Mesendoderm (in vitro differentiated cells): ENCODE measurements at regions not wholly inside any gene's neighbourhood (a gene's known extent, or its start where the extent isn't known, plus 50 kb on each side); places are given as distances from the start of the nearest gene placed in this dataset.

ENCODE experiments used
- DNase-seq: peaks from one replicate; pipeline ENCODE4 v3.0.0; 2013
- H2AK5ac ChIP-seq: 2 replicates; pipeline ENCODE4 v1.6.1; 2013; ENCODE audit warnings: low read length, inconsistent platforms
- H2BK120ac ChIP-seq: 2 replicates; pipeline ENCODE4 v1.6.1; 2013; ENCODE audit warnings: low read depth, mild to moderate bottlenecking, low read length, moderate library complexity, mixed read lengths
- H2BK15ac ChIP-seq: replicated peaks from 2 replicates; pipeline ENCODE4 v1.6.1; 2013; ENCODE audit warnings: low read depth, mild to moderate bottlenecking, moderate library complexity
- H2BK5ac ChIP-seq: 2 replicates; pipeline ENCODE4 v1.6.1; 2013; ENCODE audit warnings: low read length, inconsistent platforms
- H3K18ac ChIP-seq: 2 replicates; pipeline ENCODE4 v1.6.1; 2013; ENCODE audit warnings: mild to moderate bottlenecking, low read length, mixed read lengths
- H3K23ac ChIP-seq: one replicate; pipeline ENCODE4 v1.6.1; 2013; ENCODE audit warnings: low read length
- H3K27ac ChIP-seq: 2 replicates; pipeline ENCODE4 v1.5.1; 2013; ENCODE audit warnings: low read depth, mild to moderate bottlenecking, inconsistent platforms, low read length, moderate library complexity
- H3K27me3 ChIP-seq: 2 replicates; pipeline ENCODE4 v1.6.1; 2013; ENCODE audit warnings: low read length, control low read depth, mild to moderate bottlenecking, inconsistent platforms; ENCODE audit not compliant: insufficient read depth, poor library complexity
- H3K36me3 ChIP-seq: 2 replicates; pipeline ENCODE4 v1.6.1; 2013; ENCODE audit warnings: low read length, inconsistent platforms; ENCODE audit not compliant: control insufficient read depth, insufficient read depth
- H3K4ac ChIP-seq: one replicate; pipeline ENCODE4 v1.6.1; 2013; ENCODE audit warnings: low read depth, mild to moderate bottlenecking, low read length, moderate library complexity
- H3K4me1 ChIP-seq: 2 replicates; pipeline ENCODE4 v1.6.1; 2013; ENCODE audit warnings: low read depth, low read length, inconsistent platforms; ENCODE audit not compliant: control insufficient read depth
- H3K4me2 ChIP-seq: 2 replicates; pipeline ENCODE4 v1.6.1; 2013; ENCODE audit warnings: low read length
- H3K4me3 ChIP-seq: 2 replicates; pipeline ENCODE4 v1.5.1; 2013; ENCODE audit warnings: mild to moderate bottlenecking, low read length
- H3K56ac ChIP-seq: one replicate; pipeline ENCODE4 v1.6.1; 2013; ENCODE audit warnings: low read length
- H3K79me1 ChIP-seq: 2 replicates; pipeline ENCODE4 v1.6.1; 2013; ENCODE audit warnings: low read length, inconsistent platforms
- H3K79me2 ChIP-seq: 2 replicates; pipeline ENCODE4 v1.6.1; 2013; ENCODE audit warnings: mild to moderate bottlenecking, low read length; ENCODE audit not compliant: control insufficient read depth, insufficient read depth
- H3K9ac ChIP-seq: 2 replicates; pipeline ENCODE4 v1.6.1; 2013; ENCODE audit warnings: low read length, inconsistent platforms
- H4K5ac ChIP-seq: one replicate; pipeline ENCODE4 v1.6.1; 2013; ENCODE audit warnings: low read length
- H4K8ac ChIP-seq: one replicate; pipeline ENCODE4 v1.6.1; 2013; ENCODE audit warnings: low read depth, mild to moderate bottlenecking, control low read depth, low read length, moderate library complexity
- WGBS: extraction: QIAGEN DNeasy Blood & Tissue Kit; methylation state at CpG from one replicate; pipeline ENCODE4 v1.1.7; 2013; ENCODE audit warnings: low lambda C conversion rate, missing lambda C conversion rate; ENCODE audit not compliant: insufficient coverage; ENCODE audit errors: extremely low coverage; 5-methylcytosine and 5-hydroxymethylcytosine counted together

DNA sequence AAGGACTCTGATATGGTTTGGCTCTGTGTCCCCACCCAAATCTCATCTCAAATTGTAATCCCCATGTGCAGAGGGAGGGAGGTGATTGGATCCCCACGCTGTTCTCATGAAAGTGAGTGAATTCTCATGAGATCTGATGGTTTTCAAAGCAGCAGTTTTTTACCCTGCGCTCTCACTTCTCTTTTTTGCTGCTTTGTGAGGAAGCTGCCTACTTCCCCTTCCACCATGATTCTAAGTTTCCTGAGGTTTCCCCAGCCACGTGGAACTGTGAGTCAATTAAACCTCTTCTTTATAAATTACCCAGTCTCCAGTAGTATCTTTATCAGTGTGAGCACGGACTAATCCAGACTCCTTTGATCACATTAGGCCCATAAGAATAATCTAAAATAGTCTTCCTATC lies 719.7 kb upstream of the CDH8 start:
- no peak overlapping the region for H2BK15ac ChIP-seq
- no peak overlapping the region for H2AK5ac ChIP-seq
- no peak overlapping the region for H3K27ac ChIP-seq
- no CpG with 5 or more reads among the region's 4 CpGs for WGBS
- no peaks in the 10 kb centered on the region for H3K36me3 ChIP-seq
- H3K9ac ChIP-seq: no peak overlapping the region
- no peak overlapping the region for H3K23ac ChIP-seq
- no peaks in the 10 kb centered on the region for H3K79me2 ChIP-seq
- H3K79me1 ChIP-seq: no peaks in the 10 kb centered on the region
- H3K18ac ChIP-seq: no peak overlapping the region
- no peaks in the 10 kb centered on the region for H3K27me3 ChIP-seq
- H3K4me3 ChIP-seq: no peak overlapping the region
- H2BK120ac ChIP-seq: no peak overlapping the region
- H2BK5ac ChIP-seq: no peak overlapping the region
- no peak overlapping the region for H3K56ac ChIP-seq
- H3K4me2 ChIP-seq: no peak overlapping the region
- no peak overlapping the region for H4K8ac ChIP-seq
- DNase-seq: no peak
- H3K4me1 ChIP-seq: no peaks in the 10 kb centered on the region
- H4K5ac ChIP-seq: no peak overlapping the region
- no peak overlapping the region for H3K4ac ChIP-seq

DNA sequence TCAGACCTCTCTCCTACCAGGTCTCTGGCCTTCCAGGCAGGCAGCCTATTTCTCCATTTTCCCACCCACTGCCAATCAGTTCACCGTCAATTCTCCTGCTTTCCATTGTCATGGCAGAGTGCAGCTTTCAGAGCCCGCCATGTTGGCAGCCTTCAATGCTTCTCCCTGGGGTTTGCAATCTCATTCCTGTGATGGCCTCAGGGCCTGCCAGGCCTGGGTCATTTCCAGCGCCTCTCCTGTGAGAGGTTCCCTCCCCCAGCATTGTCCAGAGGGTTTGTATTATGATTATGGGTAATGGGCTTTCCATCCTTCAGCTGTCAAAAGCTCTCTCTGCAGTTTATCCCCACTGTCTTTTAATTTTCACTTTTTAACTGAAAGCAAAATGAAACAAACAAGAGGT lies 716.6 kb upstream of the CDH8 start:
- no peak overlapping the region for H3K27ac ChIP-seq
- no peak for DNase-seq
- WGBS: no CpG with 5 or more reads among the region's 3 CpGs

DNA sequence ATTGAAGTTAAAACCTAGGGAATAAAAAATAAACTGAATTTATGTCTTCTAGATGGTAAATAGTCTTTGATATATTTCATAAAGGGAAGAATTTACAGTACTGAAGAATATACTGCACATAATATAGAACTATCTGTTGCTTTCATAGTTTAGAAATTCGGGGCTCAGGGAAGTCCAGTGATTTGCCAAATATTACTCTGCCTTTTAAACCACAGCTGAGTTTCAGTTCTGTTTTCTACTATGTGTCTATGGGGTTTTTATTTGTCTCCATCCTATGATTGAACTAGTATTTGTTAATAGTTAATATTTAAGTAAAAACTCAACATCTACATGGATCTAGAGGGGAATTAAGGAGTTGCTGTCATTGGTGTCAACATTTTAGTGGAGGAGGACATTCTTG lies 715.0 kb upstream of the CDH8 start:
- H2BK5ac ChIP-seq: no peak overlapping the region
- H3K23ac ChIP-seq: no peak overlapping the region
- H3K79me2 ChIP-seq: no peaks in the 10 kb centered on the region
- no peaks in the 10 kb centered on the region for H3K36me3 ChIP-seq
- no peak overlapping the region for H4K5ac ChIP-seq
- no peak overlapping the region for H3K4me2 ChIP-seq
- H2BK120ac ChIP-seq: no peak overlapping the region
- no peaks in the 10 kb centered on the region for H3K79me1 ChIP-seq
- no peaks in the 10 kb centered on the region for H3K4me1 ChIP-seq
- DNase-seq: no peak
- no peak overlapping the region for H3K56ac ChIP-seq
- H4K8ac ChIP-seq: no peak overlapping the region
- no peak overlapping the region for H3K18ac ChIP-seq
- H2AK5ac ChIP-seq: no peak overlapping the region
- H3K4me3 ChIP-seq: no peak overlapping the region
- H2BK15ac ChIP-seq: no peak overlapping the region
- H3K9ac ChIP-seq: no peak overlapping the region
- H3K27ac ChIP-seq: no peak overlapping the region
- H3K27me3 ChIP-seq: no peaks in the 10 kb centered on the region
- no CpG with 5 or more reads among the region's 1 CpG for WGBS
- no peak overlapping the region for H3K4ac ChIP-seq

More for the DNA sequence above, 716.6 kb upstream of the CDH8 start:
- Histone ChIP-seq H3K18ac (no peak overlapping the region), H2BK120ac (no peak overlapping the region), H3K4me2 (no peak overlapping the region), H2BK15ac (no peak overlapping the region), H3K79me1 (no peaks in the 10 kb centered on the region), H3K9ac (no peak overlapping the region), H2BK5ac (no peak overlapping the region), H3K36me3 (no peaks in the 10 kb centered on the region), H3K79me2 (no peaks in the 10 kb centered on the region), H3K27me3 (no peaks in the 10 kb centered on the region), H3K23ac (no peak overlapping the region), H4K5ac (no peak overlapping the region), H2AK5ac (no peak overlapping the region), H3K4me3 (no peak overlapping the region), H3K4ac (no peak overlapping the region), H4K8ac (no peak overlapping the region), H3K56ac (no peak overlapping the region), H3K4me1 (no peaks in the 10 kb centered on the region)

DNA sequence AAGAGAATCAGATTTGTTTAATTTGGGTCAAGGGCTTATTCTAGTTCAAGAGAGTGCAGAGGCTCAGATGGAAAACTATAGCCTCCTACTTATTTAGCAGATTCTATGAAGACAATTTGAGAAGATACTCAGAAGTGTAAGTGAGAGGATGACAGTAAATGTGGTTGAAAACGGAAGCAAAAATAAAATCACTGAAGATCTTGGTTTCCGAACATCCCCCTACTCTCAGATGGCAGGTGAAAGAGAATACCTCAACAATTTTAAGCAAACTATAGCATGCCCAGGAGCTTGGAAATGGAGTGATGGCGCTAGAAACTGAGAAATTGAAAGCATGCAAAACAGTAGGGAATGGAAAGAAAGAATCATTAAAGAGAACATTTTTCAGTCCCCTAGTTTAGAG lies 705.5 kb upstream of the CDH8 start:
- Histone ChIP-seq H3K4me1 (no peaks in the 10 kb centered on the region), H3K79me2 (no peaks in the 10 kb centered on the region), H3K79me1 (no peaks in the 10 kb centered on the region), H3K23ac (no peak overlapping the region), H3K4me2 (no peak overlapping the region), H3K4me3 (no peak overlapping the region), H2AK5ac (no peak overlapping the region), H2BK120ac (no peak overlapping the region), H3K56ac (no peak overlapping the region), H3K27me3 (no peaks in the 10 kb centered on the region), H3K27ac (no peak overlapping the region), H3K36me3 (no peaks in the 10 kb centered on the region), H3K9ac (no peak overlapping the region), H4K8ac (no peak overlapping the region), H2BK15ac (no peak overlapping the region), H3K4ac (no peak overlapping the region), H2BK5ac (no peak overlapping the region), H4K5ac (no peak overlapping the region), H3K18ac (no peak overlapping the region)
- WGBS: no CpG with 5 or more reads among the region's 3 CpGs
- DNase-seq: no peak

DNA sequence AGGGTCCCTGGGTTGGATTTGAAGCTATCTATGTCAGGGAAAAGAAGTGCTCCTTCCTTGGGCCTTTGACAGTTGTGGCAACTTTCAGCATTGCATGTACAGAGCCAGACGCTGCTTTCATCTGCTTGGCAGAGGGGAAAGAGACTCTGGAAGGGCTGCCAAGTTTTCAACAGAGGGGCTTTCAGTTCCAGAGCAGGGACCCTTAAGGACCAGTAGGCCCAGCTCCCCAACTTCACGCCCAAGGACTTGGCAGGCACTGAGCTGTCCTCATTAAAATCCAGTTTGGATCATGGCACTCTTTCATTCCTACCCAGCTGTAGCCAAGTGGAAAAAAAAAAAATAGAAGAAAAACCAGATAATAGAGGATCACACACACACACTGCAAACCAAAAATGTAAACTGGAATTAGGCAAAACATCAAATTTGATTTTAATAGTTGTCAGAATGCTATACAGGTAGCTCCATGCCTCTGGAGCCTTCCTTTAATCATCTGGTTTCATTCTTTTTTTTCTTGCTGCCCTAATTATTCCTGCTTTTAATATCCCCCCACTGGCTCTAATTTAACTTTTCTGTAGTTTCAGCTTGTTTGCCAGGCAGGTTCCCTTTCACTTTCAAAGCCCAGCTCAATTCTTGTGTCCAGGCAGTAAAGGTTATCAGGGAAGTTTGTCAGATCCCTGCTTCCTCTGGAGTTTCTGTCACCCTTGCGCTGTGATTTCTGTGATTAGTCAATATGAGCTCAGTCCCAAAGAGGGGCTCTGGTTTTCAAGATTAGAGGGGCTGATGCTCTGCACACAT lies 702.6 kb upstream of the CDH8 start:
- WGBS: no CpG with 5 or more reads among the region's 3 CpGs
- no peaks in the 10 kb centered on the region for H3K36me3 ChIP-seq
- no peak overlapping the region for H3K9ac ChIP-seq
- no peaks in the 10 kb centered on the region for H3K27me3 ChIP-seq
- no peak overlapping the region for H3K56ac ChIP-seq
- H3K18ac ChIP-seq: no peak overlapping the region
- no peak overlapping the region for H3K4me2 ChIP-seq
- no peaks in the 10 kb centered on the region for H3K79me1 ChIP-seq
- H4K5ac ChIP-seq: no peak overlapping the region
- H2BK120ac ChIP-seq: no peak overlapping the region
- DNase-seq: no peak
- no peak overlapping the region for H4K8ac ChIP-seq
- H3K23ac ChIP-seq: no peak overlapping the region
- H3K4me1 ChIP-seq: no peaks in the 10 kb centered on the region
- H2AK5ac ChIP-seq: no peak overlapping the region
- H3K4ac ChIP-seq: no peak overlapping the region
- no peak overlapping the region for H3K27ac ChIP-seq
- H2BK15ac ChIP-seq: no peak overlapping the region
- H3K4me3 ChIP-seq: no peak overlapping the region
- no peaks in the 10 kb centered on the region for H3K79me2 ChIP-seq
- no peak overlapping the region for H2BK5ac ChIP-seq

DNA sequence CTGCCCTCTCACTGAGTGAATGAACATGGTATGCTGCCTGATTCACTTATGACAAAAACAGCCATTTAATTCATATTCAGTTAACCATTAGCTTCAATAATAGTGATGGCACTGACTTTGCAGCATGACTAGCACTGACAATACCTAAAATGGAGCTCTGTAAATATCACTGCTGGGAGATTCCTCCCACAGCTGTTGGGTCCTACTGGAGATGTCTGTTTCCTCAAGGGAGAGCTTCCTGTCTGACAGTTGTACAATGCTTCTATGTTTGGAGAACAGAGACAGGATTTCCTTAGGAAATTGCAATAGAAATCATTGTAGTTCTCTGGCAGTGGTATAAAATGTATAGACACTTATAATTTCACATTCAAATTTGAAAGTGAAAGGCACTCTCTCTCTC lies 695.9 kb upstream of the CDH8 start:
- H3K27me3 ChIP-seq: no peaks in the 10 kb centered on the region
- no peak overlapping the region for H3K27ac ChIP-seq
- no peak overlapping the region for H3K23ac ChIP-seq
- no peak overlapping the region for H2BK120ac ChIP-seq
- H3K4me2 ChIP-seq: no peak overlapping the region
- H3K79me2 ChIP-seq: no peaks in the 10 kb centered on the region
- no peak overlapping the region for H3K18ac ChIP-seq
- no peak overlapping the region for H3K4ac ChIP-seq
- H4K5ac ChIP-seq: no peak overlapping the region
- H3K56ac ChIP-seq: no peak overlapping the region
- H3K36me3 ChIP-seq: no peaks in the 10 kb centered on the region
- no peaks in the 10 kb centered on the region for H3K79me1 ChIP-seq
- H2BK5ac ChIP-seq: no peak overlapping the region
- no peak overlapping the region for H3K4me3 ChIP-seq
- H4K8ac ChIP-seq: no peak overlapping the region
- DNase-seq: no peak
- H2BK15ac ChIP-seq: no peak overlapping the region
- no peaks in the 10 kb centered on the region for H3K4me1 ChIP-seq
- no peak overlapping the region for H2AK5ac ChIP-seq
- H3K9ac ChIP-seq: no peak overlapping the region
